ENCODE measurements at regions not wholly inside any gene's neighbourhood (a gene's known extent, or its start where the extent isn't known, plus 50 kb on each side); places are given as distances from the start of the nearest gene placed in this dataset.

DNA sequence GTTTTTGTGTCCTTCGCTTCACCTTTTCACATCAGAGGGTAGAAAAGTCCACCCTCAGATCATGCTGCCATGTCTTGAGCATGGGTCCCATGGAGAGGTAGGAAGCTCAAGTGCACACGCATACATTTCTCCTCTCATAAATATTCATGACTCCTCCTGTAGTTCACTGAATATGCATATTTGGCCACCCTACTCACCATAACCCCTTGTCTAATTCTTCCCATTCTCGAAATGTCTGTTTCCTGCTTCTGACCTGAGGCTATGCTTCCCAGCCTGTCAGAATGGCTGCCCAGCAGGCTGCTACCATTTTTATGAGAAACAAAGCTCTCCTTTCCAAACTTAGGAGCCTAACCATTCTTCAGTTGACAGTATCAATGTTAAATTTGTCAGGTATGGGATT lies 86.5 kb downstream of the ADRA2C start:
- intact Hi-C loops (cut with DNase I) = no loop called here
- Histone ChIP-seq H3K36me3 (no peaks in the 10 kb centered on the region), H3K27ac (no peak overlapping the region), H3K9me3 (peaks cover 0 to 8% (median 6%) of the 10 kb centered on the region in 4 donors), H3K4me1 (no peaks in the 10 kb centered on the region), H3K4me3 (no peak overlapping the region), H3K27me3 (peaks cover 0 to 18% (median 0%) of the 10 kb centered on the region in 3 donors)
- TF ChIP-seq, protein P1, sequence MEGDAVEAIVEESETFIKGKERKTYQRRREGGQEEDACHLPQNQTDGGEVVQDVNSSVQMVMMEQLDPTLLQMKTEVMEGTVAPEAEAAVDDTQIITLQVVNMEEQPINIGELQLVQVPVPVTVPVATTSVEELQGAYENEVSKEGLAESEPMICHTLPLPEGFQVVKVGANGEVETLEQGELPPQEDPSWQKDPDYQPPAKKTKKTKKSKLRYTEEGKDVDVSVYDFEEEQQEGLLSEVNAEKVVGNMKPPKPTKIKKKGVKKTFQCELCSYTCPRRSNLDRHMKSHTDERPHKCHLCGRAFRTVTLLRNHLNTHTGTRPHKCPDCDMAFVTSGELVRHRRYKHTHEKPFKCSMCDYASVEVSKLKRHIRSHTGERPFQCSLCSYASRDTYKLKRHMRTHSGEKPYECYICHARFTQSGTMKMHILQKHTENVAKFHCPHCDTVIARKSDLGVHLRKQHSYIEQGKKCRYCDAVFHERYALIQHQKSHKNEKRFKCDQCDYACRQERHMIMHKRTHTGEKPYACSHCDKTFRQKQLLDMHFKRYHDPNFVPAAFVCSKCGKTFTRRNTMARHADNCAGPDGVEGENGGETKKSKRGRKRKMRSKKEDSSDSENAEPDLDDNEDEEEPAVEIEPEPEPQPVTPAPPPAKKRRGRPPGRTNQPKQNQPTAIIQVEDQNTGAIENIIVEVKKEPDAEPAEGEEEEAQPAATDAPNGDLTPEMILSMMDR (IDR thresholded peaks at IDR 0.05) = no peak
- no peak for TF ChIP-seq POLR2A (IDR thresholded peaks at IDR 0.05)
- no peak for TF ChIP-seq POLR2AphosphoS5 (IDR thresholded peaks at IDR 0.05)
- TF ChIP-seq EP300 (IDR thresholded peaks at IDR 0.05) = no peak
- whole genome bisulfite sequencing, 2 donors = 74 to 84% methylated on average over 3 of the region's 3 CpGs
- no peak for DNase-seq

DNA sequence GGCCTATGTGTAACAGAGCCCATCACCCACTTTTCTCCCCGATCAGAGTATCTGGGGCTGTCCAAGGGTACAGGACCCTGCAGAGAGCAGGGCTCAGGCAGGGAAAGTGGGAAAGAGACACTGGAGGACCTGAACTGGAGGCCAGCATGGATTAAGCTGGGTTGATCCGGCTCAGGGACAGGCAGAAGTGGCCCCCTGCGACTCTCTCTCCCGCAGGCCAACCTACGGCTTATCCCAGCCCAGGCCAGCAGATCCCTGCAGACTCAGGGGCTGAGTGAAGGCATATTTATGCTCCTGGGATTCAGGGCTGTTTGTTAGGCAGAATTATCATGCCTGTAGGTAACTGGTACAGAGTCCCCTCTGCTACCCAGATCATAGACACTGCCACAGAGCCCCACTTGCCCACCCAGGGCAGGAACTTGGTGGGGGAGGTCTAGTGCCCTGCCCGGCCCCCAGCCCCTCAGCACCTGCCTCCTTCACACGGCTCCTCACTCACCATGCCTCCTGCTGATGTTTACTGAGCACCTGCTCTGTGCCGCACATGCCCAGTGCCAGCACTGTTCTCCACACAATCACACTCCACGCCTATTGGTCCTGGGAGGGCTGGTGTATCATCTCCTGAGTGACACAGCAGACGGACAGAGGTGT lies 87.3 kb downstream of the ADRA2C start:
- no peak overlapping the region for H3K27ac ChIP-seq
- intact Hi-C loops (cut with DNase I) = no loop called here
- H3K9me3 ChIP-seq = peaks cover 0 to 8% (median 6%) of the 10 kb centered on the region in 4 donors
- H3K4me3 ChIP-seq = no peak overlapping the region
- H3K27me3 ChIP-seq = peaks cover 0 to 18% (median 0%) of the 10 kb centered on the region in 3 donors
- no peak for DNase-seq
- H3K4me1 ChIP-seq = no peaks in the 10 kb centered on the region
- 73 to 84% methylated on average over 10 of the region's 10 CpGs for WGBS, 2 donors
- TF ChIP-seq, protein P1 (IDR thresholded peaks at IDR 0.05) = no peak
- no peak for TF ChIP-seq EP300 (IDR thresholded peaks at IDR 0.05)
- H3K36me3 ChIP-seq = no peaks in the 10 kb centered on the region

DNA sequence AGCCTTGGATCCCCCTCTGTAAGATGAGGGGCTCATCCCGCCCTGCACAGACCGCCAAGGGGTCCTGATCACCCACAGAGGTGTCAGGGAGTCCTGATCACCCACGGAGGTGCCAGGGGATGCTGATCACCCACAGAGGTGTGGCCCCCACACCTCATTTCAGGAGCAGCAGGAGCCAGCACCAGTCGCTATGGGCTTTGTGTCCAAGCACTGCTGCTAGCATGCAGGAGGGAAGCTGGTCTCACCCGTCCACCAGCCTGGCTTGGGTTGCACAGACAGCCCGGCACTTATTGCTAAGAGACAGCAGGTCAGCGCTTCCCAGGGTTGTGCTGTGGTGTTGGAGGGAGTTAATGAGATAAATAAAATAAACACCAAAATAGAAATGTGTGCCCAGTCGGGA lies 88.5 kb downstream of the ADRA2C start:
- H3K27me3 ChIP-seq = peaks cover 0 to 30% (median 2%) of the 10 kb centered on the region in 3 donors

DNA sequence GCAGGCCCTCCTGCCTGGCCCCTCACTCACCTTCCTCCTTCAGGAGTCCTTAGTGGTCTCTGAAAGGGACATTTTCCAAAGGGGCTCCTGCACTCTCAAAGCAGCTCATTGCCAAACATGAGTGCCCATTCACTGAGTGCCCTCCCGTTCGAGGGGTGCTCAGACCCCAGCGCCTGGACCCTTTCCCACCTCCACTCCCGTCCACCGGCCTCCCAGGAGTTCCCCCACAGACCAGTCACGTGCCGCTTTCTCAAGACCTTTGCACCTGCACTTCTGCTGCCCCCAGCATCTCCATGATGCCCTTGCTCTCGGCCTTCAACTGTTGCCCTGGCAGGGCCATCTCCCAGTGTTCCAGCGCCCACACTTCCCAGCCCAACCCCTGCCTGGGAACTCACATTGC lies 89.5 kb downstream of the ADRA2C start:
- 54 to 77% methylated on average over 9 of the region's 9 CpGs for WGBS, 2 donors
- Histone ChIP-seq H3K9me3 (peaks cover 0 to 5% (median 0%) of the 10 kb centered on the region in 4 donors), H3K27ac (no peak overlapping the region), H3K36me3 (no peaks in the 10 kb centered on the region), H3K4me1 (no peaks in the 10 kb centered on the region), H3K27me3 (peaks cover 0 to 39% (median 9%) of the 10 kb centered on the region in 3 donors), H3K4me3 (no peak overlapping the region)
- no peak for DNase-seq
- intact Hi-C loops (cut with DNase I) = no loop called here
- TF ChIP-seq, protein P1 (IDR thresholded peaks at IDR 0.05) = no peak
- TF ChIP-seq POLR2AphosphoS5 (IDR thresholded peaks at IDR 0.05) (no peak), EP300 (IDR thresholded peaks at IDR 0.05) (no peak), POLR2A (IDR thresholded peaks at IDR 0.05) (no peak)

More for the DNA sequence above, 88.5 kb downstream of the ADRA2C start:
- Histone ChIP-seq H3K4me1 (no peaks in the 10 kb centered on the region), H3K27ac (no peak overlapping the region), H3K9me3 (peaks cover 0 to 8% (median 6%) of the 10 kb centered on the region in 4 donors), H3K4me3 (no peak overlapping the region), H3K36me3 (no peaks in the 10 kb centered on the region)
- DNase-seq = no peak
- intact Hi-C loops (cut with DNase I) = no loop called here
- TF ChIP-seq, protein P1 (IDR thresholded peaks at IDR 0.05) = no peak
- no peak for TF ChIP-seq EP300 (IDR thresholded peaks at IDR 0.05)
- no peak for TF ChIP-seq POLR2A (IDR thresholded peaks at IDR 0.05)
- no peak for TF ChIP-seq POLR2AphosphoS5 (IDR thresholded peaks at IDR 0.05)
- 60 to 70% methylated on average over 8 of the region's 8 CpGs for WGBS, 2 donors
